GM21576 (cell line): ENCODE measurements at regions not wholly inside any gene's neighbourhood (a gene's known extent, or its start where the extent isn't known, plus 50 kb on each side); places are given as distances from the start of the nearest gene placed in this dataset.

ENCODE experiments used
- ATAC-seq: cut with Tn5 transposase; IDR thresholded peaks from one replicate; pipeline ENCODE4 v1.9.1; 2021; ENCODE audit warnings: mild to moderate bottlenecking, moderate library complexity; ENCODE audit not compliant: unreplicated experiment

DNA sequence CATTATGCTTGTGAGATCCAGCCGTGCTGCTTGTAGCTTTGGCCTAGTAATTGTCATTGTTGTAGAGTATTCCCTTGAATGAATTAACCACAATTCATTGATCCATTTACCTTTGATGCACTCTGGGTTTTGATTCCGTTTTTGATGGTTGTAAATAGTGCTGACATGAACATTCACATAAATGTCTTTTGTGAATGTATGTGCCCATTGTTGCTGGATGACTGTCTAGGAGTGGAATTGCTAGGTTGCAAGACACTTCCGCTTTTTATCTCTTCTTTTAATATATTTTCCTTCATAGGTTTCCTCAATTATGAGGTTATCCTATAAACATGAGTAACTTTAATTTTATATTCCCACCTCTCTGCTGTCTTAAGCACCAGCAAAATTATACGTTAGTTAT is 104.8 kb upstream of the CCDC68 start:
- no peak for ATAC-seq

DNA sequence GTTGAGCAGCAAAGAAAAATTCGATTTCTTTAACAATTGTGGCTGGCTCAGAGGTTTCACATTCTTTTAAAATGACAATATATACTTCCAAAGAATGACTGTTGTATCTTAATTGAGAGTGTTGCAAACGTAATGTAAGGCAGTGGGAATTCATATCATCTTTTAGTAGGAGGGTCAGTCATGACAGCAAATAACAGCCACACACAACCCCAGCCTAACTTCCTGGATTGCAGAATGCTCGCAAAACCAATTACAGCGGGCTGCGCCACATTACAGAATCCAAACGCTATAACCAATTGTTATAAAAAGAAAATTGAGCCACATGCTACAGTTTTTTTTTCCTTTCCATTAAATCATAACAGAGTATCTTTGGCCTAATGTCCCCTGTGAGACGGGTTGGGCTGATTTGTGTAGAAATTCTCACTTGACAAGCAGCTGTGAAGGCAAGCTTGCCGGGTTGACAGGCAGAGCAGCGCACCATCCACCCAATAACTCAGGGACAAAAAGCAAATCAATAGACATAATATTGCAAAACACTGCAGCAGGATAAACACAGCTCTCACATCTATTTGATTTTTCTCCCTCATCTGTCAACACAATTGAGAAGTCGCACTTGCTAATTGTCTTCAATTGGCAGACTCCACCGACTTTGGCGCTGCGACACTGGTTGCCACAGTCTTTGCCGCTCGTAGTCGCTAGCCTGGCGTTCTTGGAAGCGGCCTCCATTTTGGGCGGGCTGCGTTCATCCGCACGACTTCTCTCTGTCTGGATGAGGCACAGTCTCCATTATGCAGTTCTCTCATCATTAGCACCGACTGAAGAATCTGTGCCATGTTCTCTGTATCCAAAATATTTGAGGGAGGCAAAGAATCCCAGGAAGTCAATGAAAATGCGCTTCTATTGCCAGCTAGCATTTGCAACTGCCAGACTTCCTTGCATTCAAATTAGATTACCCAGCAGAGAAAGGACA is 95.0 kb upstream of the CCDC68 start:
- no peak for ATAC-seq

DNA sequence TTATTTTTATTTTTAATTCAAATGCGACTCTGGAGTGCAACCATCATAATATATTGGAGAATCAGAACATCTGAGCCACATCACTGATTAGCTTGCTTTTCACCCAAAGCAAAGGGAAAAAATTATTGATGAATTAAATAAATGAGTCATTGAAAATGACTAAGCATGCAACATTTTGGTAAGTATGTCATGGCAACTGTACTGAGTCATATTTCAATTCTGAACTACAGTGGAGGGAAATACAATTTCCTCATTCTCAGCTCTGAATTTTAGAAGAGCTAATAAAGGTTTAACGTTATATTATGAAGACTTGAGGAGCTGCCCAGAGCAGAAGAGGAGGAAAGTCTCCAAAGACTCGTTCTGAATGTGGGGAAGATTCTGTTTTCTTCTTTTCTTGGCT is 89.6 kb upstream of the CCDC68 start:
- no peak for ATAC-seq

DNA sequence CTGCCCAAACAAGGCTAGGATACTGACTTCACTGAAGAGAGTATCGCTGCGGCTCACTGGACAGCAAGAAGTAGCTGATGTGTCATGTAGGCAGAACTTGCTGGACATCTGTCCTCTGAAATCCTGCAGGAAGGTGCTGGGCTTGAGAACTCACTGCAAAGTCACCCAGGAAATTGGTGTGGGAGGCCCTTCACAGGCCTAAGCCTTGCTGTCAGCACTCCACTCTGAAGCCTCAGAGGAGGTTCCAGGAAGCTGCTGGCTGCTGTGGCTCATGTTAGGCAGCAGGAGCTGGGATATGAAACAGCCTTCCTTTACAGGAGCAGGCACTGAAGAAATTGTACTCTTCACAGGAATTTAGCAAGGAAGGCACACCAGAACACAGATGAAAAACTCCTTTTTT is 88.3 kb upstream of the CCDC68 start:
- no peak for ATAC-seq

DNA sequence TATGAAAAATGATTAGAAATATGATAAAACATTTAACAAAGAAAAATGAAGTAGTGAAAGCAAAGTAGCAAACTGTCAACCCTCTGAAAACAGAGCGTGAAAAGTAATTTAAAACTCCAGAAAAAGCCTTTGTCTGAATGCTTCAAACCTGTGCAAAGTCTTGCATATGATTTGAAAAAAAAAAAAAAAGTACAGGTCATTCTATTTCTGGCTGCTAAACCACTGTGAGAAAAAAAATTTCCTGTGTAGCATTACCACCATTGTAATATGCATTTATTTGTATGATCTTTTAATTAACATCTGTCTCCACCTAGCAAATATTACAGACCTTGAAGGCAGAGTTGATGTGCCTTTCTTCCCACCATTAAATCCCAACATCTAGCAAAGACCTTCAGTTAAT is 82.1 kb upstream of the CCDC68 start:
- no peak for ATAC-seq

DNA sequence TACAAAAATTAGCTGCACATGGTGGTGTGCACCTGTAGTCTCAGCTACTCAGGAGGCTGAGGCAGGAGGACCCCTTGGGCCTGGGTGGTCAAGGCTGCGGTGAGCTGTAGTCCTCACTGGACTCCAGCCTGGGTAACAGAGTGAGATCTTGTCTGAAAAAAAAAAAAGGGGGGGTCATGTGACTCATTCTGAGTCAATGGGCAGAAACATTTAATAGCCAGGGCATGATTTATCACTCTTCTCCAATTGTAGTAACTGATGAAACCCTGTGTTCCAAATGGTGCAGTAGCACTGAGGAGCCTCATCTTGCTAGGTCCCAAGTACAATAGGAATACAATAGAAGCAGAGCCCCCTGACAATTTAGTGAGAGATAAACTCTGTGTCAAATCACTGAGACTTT is 78.9 kb upstream of the CCDC68 start:
- no peak for ATAC-seq

DNA sequence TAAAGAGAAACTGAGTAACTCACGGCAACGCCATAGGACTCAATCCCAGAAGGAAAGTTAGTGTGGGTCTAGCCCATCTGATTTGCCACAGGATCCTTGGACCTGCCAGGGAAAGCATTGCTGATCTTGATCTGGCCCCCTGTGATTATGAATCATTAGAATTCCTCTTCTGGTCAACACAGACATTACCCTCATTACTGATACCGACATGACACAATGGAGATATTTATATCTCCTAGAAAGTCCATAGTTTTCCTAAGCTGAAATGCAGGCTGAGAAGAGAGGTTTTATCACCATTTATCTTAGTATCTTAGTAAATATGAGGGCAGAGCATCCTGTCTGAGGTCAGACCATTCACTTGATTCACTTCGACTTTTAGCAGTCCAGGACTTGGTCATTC is 75.5 kb upstream of the CCDC68 start:
- ATAC-seq: no peak

DNA sequence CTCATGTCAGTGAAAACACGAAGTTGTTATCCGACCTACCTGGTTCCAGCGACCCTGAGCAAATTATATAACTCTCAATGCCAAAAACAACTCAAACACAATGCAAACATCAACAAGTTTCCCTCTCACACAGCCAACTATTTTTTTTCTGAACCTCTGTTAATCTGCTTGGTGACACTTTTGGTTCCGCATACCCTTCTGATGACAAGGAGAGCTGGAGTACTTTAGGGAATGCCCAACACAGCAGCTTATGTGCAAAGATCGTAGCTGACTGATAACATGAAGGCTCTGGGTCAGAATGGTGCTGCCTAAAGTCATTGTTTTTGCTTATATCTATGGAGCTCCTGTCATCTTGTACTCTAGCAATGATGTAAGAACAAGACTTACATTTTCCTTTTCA is 72.7 kb upstream of the CCDC68 start:
- ATAC-seq: no peak

DNA sequence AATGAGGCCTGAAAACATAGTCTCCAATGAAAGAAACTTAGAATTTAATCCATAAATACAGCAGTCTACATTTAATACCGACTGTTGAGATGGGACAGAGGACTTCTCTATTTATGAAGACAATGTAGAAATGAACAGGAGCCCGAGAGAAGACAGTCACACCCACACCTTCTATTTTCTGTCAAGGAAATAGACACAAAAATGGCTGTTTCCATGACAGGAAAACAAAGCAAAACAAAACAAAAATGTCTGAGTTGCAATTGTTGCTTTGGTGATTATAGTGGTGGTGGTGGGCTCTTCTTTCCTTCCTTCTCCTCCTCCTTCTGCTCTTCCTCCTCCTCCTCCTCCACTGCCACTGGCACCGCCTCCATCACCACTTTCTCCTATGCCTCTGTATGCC is 72.3 kb upstream of the CCDC68 start:
- ATAC-seq: no peak

DNA sequence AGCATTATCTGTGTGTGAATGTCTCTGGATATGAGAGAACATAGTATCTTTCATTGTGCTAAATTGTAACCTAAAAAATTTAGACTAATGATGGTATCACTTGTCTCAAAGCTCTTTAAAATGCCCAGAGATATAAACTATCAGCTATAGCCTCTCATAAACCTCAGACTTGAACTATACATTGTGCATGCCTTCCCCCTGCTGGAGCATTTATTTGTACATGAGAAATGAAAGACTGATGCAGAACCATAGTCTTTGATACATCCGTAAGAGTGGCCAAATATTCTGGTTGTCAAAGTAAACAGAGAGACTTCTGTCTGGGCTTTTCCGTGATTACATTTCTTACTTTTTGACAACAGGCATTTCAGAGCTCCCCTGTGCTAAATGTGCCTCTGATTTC is 71.9 kb upstream of the CCDC68 start:
- no peak for ATAC-seq

DNA sequence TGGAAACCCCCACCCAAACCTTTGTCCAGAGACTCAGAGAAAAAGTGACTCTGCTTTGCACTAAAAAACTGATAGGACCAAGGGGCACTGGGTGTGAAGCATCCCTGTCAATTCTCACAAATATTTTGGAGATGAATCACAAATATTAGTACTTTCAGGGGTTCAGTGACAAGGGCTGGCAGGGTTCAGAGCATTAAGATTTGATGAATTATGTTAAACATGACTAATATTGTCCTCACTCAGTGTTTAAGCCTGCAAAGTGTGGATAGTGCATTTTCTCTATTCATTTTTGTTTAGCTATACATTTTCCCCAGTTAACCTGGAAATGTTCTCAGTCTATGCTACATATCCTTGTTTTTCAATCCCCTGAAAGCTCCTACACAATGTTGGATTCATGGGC is 65.3 kb upstream of the CCDC68 start:
- no peak for ATAC-seq

DNA sequence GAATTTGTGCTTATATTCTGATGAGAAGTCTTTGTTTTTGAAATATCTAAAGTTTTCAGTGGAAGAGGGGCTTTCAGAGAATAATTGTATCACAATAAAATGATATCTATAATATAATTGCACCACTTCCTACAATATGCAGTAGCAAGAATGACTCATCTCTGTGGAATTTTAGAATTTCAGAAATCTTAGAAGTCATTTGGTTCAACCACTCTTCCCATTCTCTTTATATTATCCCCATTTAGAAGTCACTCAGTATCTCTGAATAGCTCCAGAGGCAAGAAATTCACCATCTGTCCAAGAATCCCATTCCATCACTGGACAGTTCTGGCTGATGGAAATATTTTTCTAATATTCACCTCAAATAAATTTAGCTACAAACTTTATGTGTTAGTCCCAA is 59.3 kb upstream of the CCDC68 start:
- no peak for ATAC-seq

DNA sequence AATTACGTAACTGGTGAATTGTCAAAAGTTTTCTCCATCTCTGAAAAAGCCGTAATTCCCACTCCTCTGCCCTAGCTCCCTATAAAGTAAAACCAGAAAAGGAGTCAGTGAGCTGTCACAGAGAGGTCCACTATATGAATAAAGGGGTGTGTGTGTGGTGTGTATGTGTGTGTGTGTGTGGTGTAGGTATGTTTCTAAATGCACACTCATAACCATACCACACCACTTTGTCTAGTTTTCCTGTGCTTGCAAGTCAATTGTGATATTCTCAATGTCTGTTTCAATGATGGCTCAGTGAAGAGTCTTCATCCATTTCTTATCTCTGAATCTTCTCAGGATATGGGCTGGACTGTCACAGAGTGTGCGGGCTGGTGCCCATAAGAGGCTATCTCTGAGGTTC is 54.8 kb upstream of the CCDC68 start:
- no peak for ATAC-seq

DNA sequence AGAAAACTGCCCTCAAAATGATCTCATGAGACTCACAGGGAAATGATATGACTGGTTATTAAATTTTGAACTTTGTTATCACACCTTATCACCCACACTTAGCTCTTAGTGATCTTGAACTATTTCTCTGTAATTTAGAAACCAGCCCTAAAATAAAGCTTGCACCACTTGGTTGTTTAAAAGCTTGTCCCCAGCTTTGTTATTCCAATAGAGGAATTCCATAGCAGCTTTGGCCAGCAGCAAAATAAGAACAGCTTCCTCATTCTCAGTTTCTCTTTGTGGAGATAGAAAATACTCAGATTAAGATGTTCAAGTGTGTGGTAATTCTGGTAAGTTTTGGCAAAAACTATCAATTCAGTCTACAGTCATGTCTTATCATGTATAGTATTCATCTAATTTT is 54.4 kb upstream of the CCDC68 start:
- no peak for ATAC-seq

DNA sequence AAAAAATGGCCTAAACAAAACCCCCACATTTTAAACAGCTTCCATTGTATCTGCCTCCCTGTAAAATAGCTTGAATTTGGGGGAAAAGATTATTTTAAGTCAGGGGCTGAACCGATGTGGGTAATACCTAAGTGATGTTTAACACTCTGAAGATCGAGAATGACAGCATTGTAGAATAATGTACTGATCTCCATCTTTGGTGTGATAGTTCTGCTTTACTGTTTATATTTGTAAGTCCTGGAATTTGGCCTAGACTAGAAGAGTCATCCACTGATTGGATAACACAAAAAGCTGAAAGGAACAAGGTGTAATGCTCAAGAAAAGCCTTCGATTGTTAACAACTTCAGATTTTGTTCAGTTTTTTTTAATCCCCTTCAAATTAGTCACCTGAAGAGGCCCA is 53.8 kb upstream of the CCDC68 start:
- ATAC-seq: no peak

DNA sequence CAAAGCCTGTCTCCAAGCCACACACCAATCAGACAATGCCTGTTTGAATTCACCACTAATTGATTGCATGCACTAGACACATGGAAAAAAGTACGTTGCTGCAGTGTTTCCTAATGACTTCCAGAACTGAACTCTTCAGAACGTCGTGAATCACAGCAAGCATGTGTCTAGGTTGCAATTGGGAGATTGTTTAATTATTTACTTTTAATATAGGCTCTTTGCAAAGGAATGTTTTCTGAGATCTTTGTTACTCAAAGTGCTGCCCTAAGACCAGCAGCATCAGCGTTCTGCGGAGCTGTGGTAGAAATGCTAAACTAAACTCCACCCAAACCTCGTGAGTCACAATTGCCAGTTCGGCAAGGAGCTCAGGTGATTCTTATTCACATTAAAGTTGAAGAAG is 52.7 kb upstream of the CCDC68 start:
- no peak for ATAC-seq
